ENCODE measurements at regions not wholly inside any gene's neighbourhood (a gene's known extent, or its start where the extent isn't known, plus 50 kb on each side); places are given as distances from the start of the nearest gene placed in this dataset.

DNA sequence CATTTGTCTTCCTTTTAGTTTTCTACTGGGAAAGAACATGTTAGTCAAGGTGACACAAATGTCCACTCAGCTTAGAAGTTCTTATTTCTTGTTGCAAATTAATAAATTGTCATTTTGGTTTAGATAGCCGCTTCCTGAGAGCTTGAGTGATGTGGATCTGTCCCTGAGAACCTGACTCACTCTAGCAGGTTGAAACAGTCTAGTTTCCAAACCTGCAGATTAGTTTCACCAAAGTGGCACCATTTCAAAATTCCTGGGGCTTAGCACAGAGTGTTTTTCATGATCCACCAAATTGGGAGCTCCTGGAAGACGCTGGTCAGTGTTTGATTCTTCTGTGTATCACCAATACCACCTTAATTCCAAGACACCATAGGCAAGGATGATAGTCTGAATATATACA is 119.4 kb upstream of the TSC22D1 start:
- TF ChIP-seq, protein P1, sequence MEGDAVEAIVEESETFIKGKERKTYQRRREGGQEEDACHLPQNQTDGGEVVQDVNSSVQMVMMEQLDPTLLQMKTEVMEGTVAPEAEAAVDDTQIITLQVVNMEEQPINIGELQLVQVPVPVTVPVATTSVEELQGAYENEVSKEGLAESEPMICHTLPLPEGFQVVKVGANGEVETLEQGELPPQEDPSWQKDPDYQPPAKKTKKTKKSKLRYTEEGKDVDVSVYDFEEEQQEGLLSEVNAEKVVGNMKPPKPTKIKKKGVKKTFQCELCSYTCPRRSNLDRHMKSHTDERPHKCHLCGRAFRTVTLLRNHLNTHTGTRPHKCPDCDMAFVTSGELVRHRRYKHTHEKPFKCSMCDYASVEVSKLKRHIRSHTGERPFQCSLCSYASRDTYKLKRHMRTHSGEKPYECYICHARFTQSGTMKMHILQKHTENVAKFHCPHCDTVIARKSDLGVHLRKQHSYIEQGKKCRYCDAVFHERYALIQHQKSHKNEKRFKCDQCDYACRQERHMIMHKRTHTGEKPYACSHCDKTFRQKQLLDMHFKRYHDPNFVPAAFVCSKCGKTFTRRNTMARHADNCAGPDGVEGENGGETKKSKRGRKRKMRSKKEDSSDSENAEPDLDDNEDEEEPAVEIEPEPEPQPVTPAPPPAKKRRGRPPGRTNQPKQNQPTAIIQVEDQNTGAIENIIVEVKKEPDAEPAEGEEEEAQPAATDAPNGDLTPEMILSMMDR (optimal IDR thresholded peaks at IDR 0.05 in 1 of 3, IDR thresholded peaks at IDR 0.05 in 1 of 3, conservative IDR thresholded peaks at IDR 0.05 in 1 of 3; ENCODE audit: extremely low read depth in 1 of 3, insufficient read depth in 2 of 3, low read length in 3 of 3): no peak
- no peak for TF ChIP-seq EZH2 (IDR thresholded peaks at IDR 0.05; ENCODE audit: low read length)

Measured in keratinocyte (primary cell).